ENCODE measurements at regions not wholly inside any gene's neighbourhood (a gene's known extent, or its start where the extent isn't known, plus 50 kb on each side); places are given as distances from the start of the nearest gene placed in this dataset.

- Histone ChIP-seq H3K4me1 (no peaks in the 10 kb centered on the region), H3K36me3 (no peaks in the 10 kb centered on the region), H3K9me3 (no peaks in the 10 kb centered on the region), H3K4me3 (no peak overlapping the region), H3K27ac (no peak overlapping the region), H3K27me3 (ENCODE audit: low read depth) (no peaks in the 10 kb centered on the region)
- no peak for ATAC-seq
- TF ChIP-seq CTCF (IDR thresholded peaks at IDR 0.05) = no peak
- intact Hi-C loops (cut with DNase I) = no loop called here
- DNase-seq = no peak
Observed at GRCh38 chr14:82104013-82104412, 570.4 kb upstream of the SEL1L start.

- no peaks in the 10 kb centered on the region for H3K4me1 ChIP-seq
- no peak for TF ChIP-seq CTCF (IDR thresholded peaks at IDR 0.05)
- DNase-seq (no peak), ATAC-seq (no peak)
- no peaks in the 10 kb centered on the region for H3K27me3 ChIP-seq (ENCODE audit: low read depth)
- no peak overlapping the region for H3K27ac ChIP-seq
- intact Hi-C loops (cut with DNase I) = no loop called here
- no peaks in the 10 kb centered on the region for H3K36me3 ChIP-seq
- peaks cover 1% of the 10 kb centered on the region for H3K9me3 ChIP-seq
- H3K4me3 ChIP-seq = no peak overlapping the region
Observed at GRCh38 chr14:82112210-82112839, 578.7 kb upstream of the SEL1L start.

GRCh38 chr14:82113007-82113406 is 579.4 kb upstream of the SEL1L start:
- TF ChIP-seq CTCF (IDR thresholded peaks at IDR 0.05) = no peak
- no peaks in the 10 kb centered on the region for H3K36me3 ChIP-seq
- no peak overlapping the region for H3K4me3 ChIP-seq
- DNase-seq = no peak
- H3K27me3 ChIP-seq (ENCODE audit: low read depth) = no peaks in the 10 kb centered on the region
- peaks cover 4% of the 10 kb centered on the region for H3K9me3 ChIP-seq
- H3K27ac ChIP-seq = no peak overlapping the region
- intact Hi-C loops (cut with DNase I) = no loop called here
- no peak for ATAC-seq
- no peaks in the 10 kb centered on the region for H3K4me1 ChIP-seq

GRCh38 chr14:82113710-82114109 is 580.1 kb upstream of the SEL1L start:
- DNase-seq (no peak), ATAC-seq (no peak)
- Histone ChIP-seq H3K4me1 (no peaks in the 10 kb centered on the region), H3K27ac (no peak overlapping the region), H3K36me3 (no peaks in the 10 kb centered on the region), H3K4me3 (no peak overlapping the region), H3K9me3 (peaks cover 4% of the 10 kb centered on the region), H3K27me3 (ENCODE audit: low read depth) (no peaks in the 10 kb centered on the region)
- TF ChIP-seq CTCF (IDR thresholded peaks at IDR 0.05) = no peak
- intact Hi-C loops (cut with DNase I) = no loop called here

- intact Hi-C loops (cut with DNase I) = no loop called here
- H3K36me3 ChIP-seq = no peaks in the 10 kb centered on the region
- peaks cover 4% of the 10 kb centered on the region for H3K9me3 ChIP-seq
- H3K27ac ChIP-seq = no peak overlapping the region
- H3K27me3 ChIP-seq (ENCODE audit: low read depth) = no peaks in the 10 kb centered on the region
- H3K4me1 ChIP-seq = no peaks in the 10 kb centered on the region
- H3K4me3 ChIP-seq = no peak overlapping the region
- DNase-seq = no peak
- ATAC-seq = no peak
- TF ChIP-seq CTCF (IDR thresholded peaks at IDR 0.05) = no peak
Observed at GRCh38 chr14:82116721-82117120, 583.1 kb upstream of the SEL1L start.
